ENCODE measurements at regions not wholly inside any gene's neighbourhood (a gene's known extent, or its start where the extent isn't known, plus 50 kb on each side); places are given as distances from the start of the nearest gene placed in this dataset.

- Histone ChIP-seq H3K4me3 (ENCODE audit: low read length) (no peak overlapping the region), H3K4me1 (ENCODE audit: control insufficient read depth, insufficient read depth, low read length) (no peaks in the 10 kb centered on the region), H3K9me3 (ENCODE audit: control insufficient read depth, insufficient read depth, low read length) (no peaks in the 10 kb centered on the region), H3K27me3 (ENCODE audit: control insufficient read depth, insufficient read depth, low read length) (no peaks in the 10 kb centered on the region), H3K36me3 (ENCODE audit: control insufficient read depth, insufficient read depth, low read length) (no peaks in the 10 kb centered on the region), H3K27ac (ENCODE audit: low read length) (no peak overlapping the region)
- WGBS (ENCODE audit: insufficient coverage, insufficient read length) = no CpG with 5 or more reads among the region's 2 CpGs
- DNase-seq (ENCODE audit: low read depth, low spot score) = no peak
Measured at GRCh38 chr6:68317366-68317765, 317.7 kb upstream of the ADGRB3 start.

- Histone ChIP-seq H3K9me3 (ENCODE audit: control insufficient read depth, insufficient read depth, low read length) (no peaks in the 10 kb centered on the region), H3K4me3 (ENCODE audit: low read length) (no peak overlapping the region), H3K27me3 (ENCODE audit: control insufficient read depth, insufficient read depth, low read length) (no peaks in the 10 kb centered on the region), H3K36me3 (ENCODE audit: control insufficient read depth, insufficient read depth, low read length) (no peaks in the 10 kb centered on the region), H3K4me1 (ENCODE audit: control insufficient read depth, insufficient read depth, low read length) (no peaks in the 10 kb centered on the region), H3K27ac (ENCODE audit: low read length) (no peak overlapping the region)
- WGBS (ENCODE audit: insufficient coverage, insufficient read length) = no CpG with 5 or more reads among the region's 1 CpG
- DNase-seq (ENCODE audit: low read depth, low spot score) = no peak
Measured at GRCh38 chr6:68313911-68314310, 321.2 kb upstream of the ADGRB3 start.

- no CpG with 5 or more reads among the region's 1 CpG for WGBS (ENCODE audit: insufficient coverage, insufficient read length)
- DNase-seq (ENCODE audit: low read depth, low spot score) = no peak
- no peaks in the 10 kb centered on the region for H3K27me3 ChIP-seq (ENCODE audit: control insufficient read depth, insufficient read depth, low read length)
- no peaks in the 10 kb centered on the region for H3K4me1 ChIP-seq (ENCODE audit: control insufficient read depth, insufficient read depth, low read length)
- H3K9me3 ChIP-seq (ENCODE audit: control insufficient read depth, insufficient read depth, low read length) = no peaks in the 10 kb centered on the region
- H3K4me3 ChIP-seq (ENCODE audit: low read length) = no peak overlapping the region
- H3K27ac ChIP-seq (ENCODE audit: low read length) = no peak overlapping the region
- no peaks in the 10 kb centered on the region for H3K36me3 ChIP-seq (ENCODE audit: control insufficient read depth, insufficient read depth, low read length)
Measured at GRCh38 chr6:68307301-68307700, 327.8 kb upstream of the ADGRB3 start.

- Histone ChIP-seq H3K36me3 (ENCODE audit: control insufficient read depth, insufficient read depth, low read length) (no peaks in the 10 kb centered on the region), H3K27ac (ENCODE audit: low read length) (no peak overlapping the region), H3K4me3 (ENCODE audit: low read length) (no peak overlapping the region), H3K9me3 (ENCODE audit: control insufficient read depth, insufficient read depth, low read length) (no peaks in the 10 kb centered on the region), H3K27me3 (ENCODE audit: control insufficient read depth, insufficient read depth, low read length) (no peaks in the 10 kb centered on the region), H3K4me1 (ENCODE audit: control insufficient read depth, insufficient read depth, low read length) (no peaks in the 10 kb centered on the region)
- no peak for DNase-seq (ENCODE audit: low read depth, low spot score)
Measured at GRCh38 chr6:68296126-68296525, 339.0 kb upstream of the ADGRB3 start.

GRCh38 chr6:68282646-68283045 lies 352.4 kb upstream of the ADGRB3 start:
- no CpG with 5 or more reads among the region's 1 CpG for WGBS (ENCODE audit: insufficient coverage, insufficient read length)
- no peak for DNase-seq (ENCODE audit: low read depth, low spot score)

GRCh38 chr6:68279793-68280557 lies 355.1 kb upstream of the ADGRB3 start:
- no peaks in the 10 kb centered on the region for H3K27me3 ChIP-seq (ENCODE audit: control insufficient read depth, insufficient read depth, low read length)
- no peak overlapping the region for H3K27ac ChIP-seq (ENCODE audit: low read length)
- H3K9me3 ChIP-seq (ENCODE audit: control insufficient read depth, insufficient read depth, low read length) = no peaks in the 10 kb centered on the region
- H3K4me1 ChIP-seq (ENCODE audit: control insufficient read depth, insufficient read depth, low read length) = no peaks in the 10 kb centered on the region
- no CpG with 5 or more reads among the region's 3 CpGs for WGBS (ENCODE audit: insufficient coverage, insufficient read length)
- H3K36me3 ChIP-seq (ENCODE audit: control insufficient read depth, insufficient read depth, low read length) = no peaks in the 10 kb centered on the region
- H3K4me3 ChIP-seq (ENCODE audit: low read length) = no peak overlapping the region
- no peak for DNase-seq (ENCODE audit: low read depth, low spot score)

More at GRCh38 chr6:68282646-68283045, 352.4 kb upstream of the ADGRB3 start:
- H3K4me3 ChIP-seq (ENCODE audit: low read length) = no peak overlapping the region
- no peaks in the 10 kb centered on the region for H3K4me1 ChIP-seq (ENCODE audit: control insufficient read depth, insufficient read depth, low read length)
- no peaks in the 10 kb centered on the region for H3K27me3 ChIP-seq (ENCODE audit: control insufficient read depth, insufficient read depth, low read length)
- H3K9me3 ChIP-seq (ENCODE audit: control insufficient read depth, insufficient read depth, low read length) = no peaks in the 10 kb centered on the region
- H3K27ac ChIP-seq (ENCODE audit: low read length) = no peak overlapping the region
- H3K36me3 ChIP-seq (ENCODE audit: control insufficient read depth, insufficient read depth, low read length) = no peaks in the 10 kb centered on the region

GRCh38 chr6:68273297-68273696 lies 361.8 kb upstream of the ADGRB3 start:
- Histone ChIP-seq H3K9me3 (ENCODE audit: control insufficient read depth, insufficient read depth, low read length) (no peaks in the 10 kb centered on the region), H3K36me3 (ENCODE audit: control insufficient read depth, insufficient read depth, low read length) (no peaks in the 10 kb centered on the region), H3K27ac (ENCODE audit: low read length) (no peak overlapping the region), H3K4me1 (ENCODE audit: control insufficient read depth, insufficient read depth, low read length) (no peaks in the 10 kb centered on the region), H3K4me3 (ENCODE audit: low read length) (no peak overlapping the region), H3K27me3 (ENCODE audit: control insufficient read depth, insufficient read depth, low read length) (no peaks in the 10 kb centered on the region)
- no peak for DNase-seq (ENCODE audit: low read depth, low spot score)

GRCh38 chr6:68256391-68256790 lies 378.7 kb upstream of the ADGRB3 start:
- H3K27me3 ChIP-seq (ENCODE audit: control insufficient read depth, insufficient read depth, low read length) = no peaks in the 10 kb centered on the region
- no peaks in the 10 kb centered on the region; the same call in 1 of the 2 replicates for H3K9me3 ChIP-seq (ENCODE audit: control insufficient read depth, insufficient read depth, low read length)
- no peak overlapping the region for H3K27ac ChIP-seq (ENCODE audit: low read length)
- no peak for DNase-seq (ENCODE audit: low read depth, low spot score)
- no CpG with 5 or more reads among the region's 2 CpGs for WGBS (ENCODE audit: insufficient coverage, insufficient read length)
- no peaks in the 10 kb centered on the region for H3K36me3 ChIP-seq (ENCODE audit: control insufficient read depth, insufficient read depth, low read length)
- H3K4me1 ChIP-seq (ENCODE audit: control insufficient read depth, insufficient read depth, low read length) = no peaks in the 10 kb centered on the region
- no peak overlapping the region for H3K4me3 ChIP-seq (ENCODE audit: low read length)

GRCh38 chr6:68252632-68253031 lies 382.4 kb upstream of the ADGRB3 start:
- Histone ChIP-seq H3K27me3 (ENCODE audit: control insufficient read depth, insufficient read depth, low read length) (no peaks in the 10 kb centered on the region), H3K4me3 (ENCODE audit: low read length) (no peak overlapping the region), H3K27ac (ENCODE audit: low read length) (no peak overlapping the region), H3K36me3 (ENCODE audit: control insufficient read depth, insufficient read depth, low read length) (no peaks in the 10 kb centered on the region), H3K9me3 (ENCODE audit: control insufficient read depth, insufficient read depth, low read length) (no peaks in the 10 kb centered on the region), H3K4me1 (ENCODE audit: control insufficient read depth, insufficient read depth, low read length) (no peaks in the 10 kb centered on the region)
- no CpG with 5 or more reads among the region's 2 CpGs for WGBS (ENCODE audit: insufficient coverage, insufficient read length)
- DNase-seq (ENCODE audit: low read depth, low spot score) = no peak

- Histone ChIP-seq H3K4me3 (ENCODE audit: low read length) (no peak overlapping the region), H3K27ac (ENCODE audit: low read length) (no peak overlapping the region), H3K9me3 (ENCODE audit: control insufficient read depth, insufficient read depth, low read length) (no peaks in the 10 kb centered on the region), H3K27me3 (ENCODE audit: control insufficient read depth, insufficient read depth, low read length) (no peaks in the 10 kb centered on the region), H3K36me3 (ENCODE audit: control insufficient read depth, insufficient read depth, low read length) (no peaks in the 10 kb centered on the region), H3K4me1 (ENCODE audit: control insufficient read depth, insufficient read depth, low read length) (no peaks in the 10 kb centered on the region)
- DNase-seq (ENCODE audit: low read depth, low spot score) = no peak
- no CpG with 5 or more reads among the region's 4 CpGs for WGBS (ENCODE audit: insufficient coverage, insufficient read length)
Measured at GRCh38 chr6:68247782-68248181, 387.3 kb upstream of the ADGRB3 start.

GRCh38 chr6:68240726-68241125 lies 394.4 kb upstream of the ADGRB3 start:
- no peaks in the 10 kb centered on the region for H3K4me1 ChIP-seq (ENCODE audit: control insufficient read depth, insufficient read depth, low read length)
- H3K27me3 ChIP-seq (ENCODE audit: control insufficient read depth, insufficient read depth, low read length) = no peaks in the 10 kb centered on the region
- H3K36me3 ChIP-seq (ENCODE audit: control insufficient read depth, insufficient read depth, low read length) = no peaks in the 10 kb centered on the region
- no peaks in the 10 kb centered on the region for H3K9me3 ChIP-seq (ENCODE audit: control insufficient read depth, insufficient read depth, low read length)
- no peak overlapping the region for H3K4me3 ChIP-seq (ENCODE audit: low read length)
- no peak for DNase-seq (ENCODE audit: low read depth, low spot score)
- no peak overlapping the region for H3K27ac ChIP-seq (ENCODE audit: low read length)

All from iPS DF 6.9 (cell line).